KOPT-K1 (cell line): ENCODE measurements at regions not wholly inside any gene's neighbourhood (a gene's known extent, or its start where the extent isn't known, plus 50 kb on each side); places are given as distances from the start of the nearest gene placed in this dataset.
A peak's percentile ranks its signal among the peaks of the same experiment; 100 is the strongest.

Source experiments
- H3K27ac ChIP-seq: fragments of 200-600 bp; sonication (generic); 2 replicates; pipeline ENCODE4 v1.5.1; 2016; ENCODE audit warnings: antibody characterized with exemption, mild to moderate bottlenecking, low read depth, low read length; ENCODE audit not compliant: poor library complexity, severe bottlenecking
- H3K36me3 ChIP-seq: fragments of 200-600 bp; sonication (generic); 2 replicates; pipeline ENCODE4 v1.5.1; 2017; ENCODE audit warnings: antibody characterized with exemption, mild to moderate bottlenecking, low read length, moderate library complexity; ENCODE audit not compliant: insufficient read depth
- H3K9me3 ChIP-seq: fragments of 200-600 bp; sonication (generic); 2 replicates; pipeline ENCODE4 v1.5.1; 2017; ENCODE audit warnings: antibody characterized with exemption, low read length, mild to moderate bottlenecking; ENCODE audit not compliant: insufficient read depth, poor library complexity, severe bottlenecking

- H3K36me3 ChIP-seq: no peaks in the 10 kb centered on the region
- peaks cover 20% of the 10 kb centered on the region for H3K9me3 ChIP-seq
- no peak overlapping the region for H3K27ac ChIP-seq
Measured at GRCh38 chr20:63114006-63114692, 101.8 kb downstream of the YTHDF1 start.

GRCh38 chr20:63112491-63113219, 103.3 kb downstream of the YTHDF1 start:
- H3K36me3 ChIP-seq: no peaks in the 10 kb centered on the region
- H3K9me3 ChIP-seq: peaks cover 20% of the 10 kb centered on the region

GRCh38 chr20:63108247-63108646, 101.5 kb upstream of the BHLHE23 start:
- Histone ChIP-seq H3K27ac (no peak overlapping the region), H3K36me3 (no peaks in the 10 kb centered on the region), H3K9me3 (peaks cover 20% of the 10 kb centered on the region)

More at GRCh38 chr20:63112491-63113219, 103.3 kb downstream of the YTHDF1 start:
- H3K27ac ChIP-seq: no peak overlapping the region

- Histone ChIP-seq H3K27ac (no peak overlapping the region), H3K36me3 (no peaks in the 10 kb centered on the region), H3K9me3 (peaks cover 20% of the 10 kb centered on the region)
Measured at GRCh38 chr20:63107449-63108200, 100.9 kb upstream of the BHLHE23 start.

DNA sequence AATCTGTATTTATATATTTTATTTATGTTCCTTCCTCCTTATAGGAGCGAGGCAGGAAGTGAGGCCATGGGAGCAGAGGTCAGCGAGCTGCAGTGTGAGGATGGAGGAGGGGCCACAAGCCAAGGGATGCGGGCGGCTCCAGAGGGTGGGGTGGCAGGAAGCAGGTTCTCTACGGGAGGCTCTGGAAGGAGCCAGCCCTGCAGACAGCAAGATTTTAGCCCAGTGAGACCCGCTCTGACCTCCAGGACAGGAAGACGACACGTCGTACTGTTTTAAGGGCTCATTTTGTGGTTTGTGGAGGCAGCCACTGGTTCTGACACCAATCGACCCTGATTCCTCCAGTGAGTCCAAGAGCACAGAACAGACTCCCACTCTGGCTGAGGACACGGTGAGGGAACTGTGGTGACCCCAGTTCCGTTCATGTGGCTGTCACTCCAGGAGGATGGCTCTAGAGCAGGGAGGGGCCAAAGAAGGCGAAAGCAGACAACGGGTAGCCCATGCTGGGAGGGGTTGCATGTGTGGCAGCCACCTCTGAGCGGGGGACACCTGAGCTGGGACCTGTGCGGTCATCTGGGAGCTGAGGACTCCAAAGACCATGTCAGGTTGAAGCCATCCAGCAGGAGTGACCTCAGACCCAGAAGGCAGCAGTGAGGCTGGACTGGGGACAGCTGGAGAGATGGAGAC, 100.1 kb upstream of the BHLHE23 start:
- H3K9me3 ChIP-seq: peaks cover 13% of the 10 kb centered on the region
- H3K27ac ChIP-seq: no peak overlapping the region
- no peaks in the 10 kb centered on the region for H3K36me3 ChIP-seq

GRCh38 chr20:63106108-63106764, 99.5 kb upstream of the BHLHE23 start:
- Histone ChIP-seq H3K36me3 (no peaks in the 10 kb centered on the region), H3K27ac (no peak overlapping the region), H3K9me3 (peaks cover 7% of the 10 kb centered on the region)

GRCh38 chr20:63105211-63106107, 98.7 kb upstream of the BHLHE23 start:
- no peaks in the 10 kb centered on the region for H3K9me3 ChIP-seq
- no peak overlapping the region for H3K27ac ChIP-seq
- H3K36me3 ChIP-seq: no peaks in the 10 kb centered on the region

GRCh38 chr20:63104312-63105181, 97.8 kb upstream of the BHLHE23 start:
- H3K36me3 ChIP-seq: no peaks in the 10 kb centered on the region
- H3K27ac ChIP-seq: no peak overlapping the region
- no peaks in the 10 kb centered on the region for H3K9me3 ChIP-seq

DNA sequence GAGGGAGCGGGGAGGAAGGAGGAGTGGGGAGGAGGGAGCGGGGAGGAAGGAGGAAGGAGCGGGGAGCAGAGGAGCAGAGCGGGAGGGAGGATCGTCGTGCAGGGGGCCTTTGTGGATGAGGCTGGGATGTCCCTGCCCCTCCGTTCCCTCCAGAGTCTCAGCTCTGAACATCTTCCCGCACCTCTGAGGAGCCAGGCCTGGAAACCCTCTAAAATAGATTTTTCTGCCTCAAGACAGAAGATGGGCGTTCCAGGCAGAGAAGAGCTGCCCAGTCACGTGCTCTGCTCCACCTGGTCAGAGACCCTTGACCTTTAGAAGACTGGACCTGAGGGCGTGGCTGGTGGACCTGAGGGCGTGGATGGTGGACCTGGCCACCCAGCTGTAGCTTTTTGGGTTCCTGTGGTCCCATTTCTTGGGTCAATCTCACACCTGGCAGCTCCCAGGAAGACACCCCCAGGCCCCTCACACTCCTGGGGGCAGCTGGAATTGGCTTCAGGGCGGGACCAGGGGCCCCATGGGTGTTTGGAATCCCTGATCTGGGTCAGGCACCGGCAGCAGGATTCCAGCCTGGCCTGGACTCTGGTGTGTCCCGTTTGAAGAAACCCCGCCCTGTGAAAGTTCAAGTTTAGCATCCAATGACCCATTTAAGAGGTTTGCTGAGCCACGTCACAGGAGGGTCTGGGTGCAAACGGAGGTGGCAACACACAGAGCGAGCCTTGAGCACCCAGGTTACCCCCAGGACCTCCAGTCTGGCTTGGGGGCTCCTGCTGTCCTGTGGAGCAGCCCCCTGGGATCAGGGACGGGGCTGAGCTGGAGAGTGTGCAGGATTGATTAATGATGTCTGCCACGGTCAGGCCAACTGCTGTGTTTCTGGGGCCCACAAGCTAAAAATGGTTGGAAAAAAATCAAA, 96.9 kb upstream of the BHLHE23 start:
- H3K9me3 ChIP-seq: no peaks in the 10 kb centered on the region
- H3K27ac ChIP-seq: no peak overlapping the region
- no peaks in the 10 kb centered on the region for H3K36me3 ChIP-seq

- no peaks in the 10 kb centered on the region for H3K9me3 ChIP-seq
- H3K36me3 ChIP-seq: no peaks in the 10 kb centered on the region
- peak overlapping the region; percentile 97 for H3K27ac ChIP-seq
Measured at GRCh38 chr20:63102721-63103375, 96.1 kb upstream of the BHLHE23 start.

DNA sequence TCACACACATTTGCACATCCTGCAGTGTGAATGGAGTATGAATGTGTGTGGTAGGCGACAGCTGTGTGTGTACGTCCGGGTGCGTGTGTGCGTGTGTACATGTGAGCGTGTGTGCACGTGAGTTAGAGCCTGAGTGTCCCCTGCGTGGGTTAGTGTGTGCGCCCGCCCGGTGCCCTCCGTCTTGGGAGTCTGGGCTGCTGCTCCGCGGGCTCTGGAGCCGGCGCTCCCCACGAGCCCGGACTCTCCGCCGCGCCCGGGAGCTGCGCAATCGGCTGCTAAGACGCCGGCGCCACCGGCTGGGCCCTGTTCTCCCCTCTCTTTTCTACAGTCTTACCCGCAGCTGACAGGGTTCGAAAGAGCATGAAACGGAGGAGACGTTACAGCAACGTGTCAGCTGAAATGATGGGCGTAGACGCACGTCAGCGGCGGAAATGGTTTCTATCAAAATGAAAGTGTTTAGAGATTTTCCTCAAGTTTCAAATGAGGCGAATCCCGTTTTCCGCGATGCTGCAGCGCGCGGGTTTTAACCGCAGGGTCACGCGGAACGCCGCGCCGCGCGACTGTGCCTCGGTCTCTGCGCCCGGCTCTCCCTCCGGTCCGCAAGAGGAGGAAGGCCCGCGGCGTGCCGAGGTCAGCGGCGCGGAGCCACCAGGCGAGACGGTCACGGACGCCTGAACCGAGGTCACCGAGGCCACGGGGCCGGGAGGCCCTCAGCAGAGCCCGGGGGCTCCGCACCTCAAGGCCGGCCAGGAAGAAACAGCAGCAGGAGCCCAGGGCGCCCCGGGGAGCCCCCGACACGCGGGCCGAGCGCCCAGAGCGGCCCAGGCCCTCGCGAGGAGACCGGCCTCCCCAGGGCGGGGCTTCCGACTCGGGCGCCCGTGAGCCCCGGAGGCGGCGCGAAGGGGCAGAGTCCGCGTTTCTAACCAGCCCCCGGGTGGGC, 95.3 kb upstream of the BHLHE23 start:
- Histone ChIP-seq H3K9me3 (no peaks in the 10 kb centered on the region), H3K27ac (peak overlapping the region; percentile 97), H3K36me3 (no peaks in the 10 kb centered on the region)
